HEK293 (cell line): ENCODE measurements at regions not wholly inside any gene's neighbourhood (a gene's known extent, or its start where the extent isn't known, plus 50 kb on each side); places are given as distances from the start of the nearest gene placed in this dataset.

Experiments used
- CTCF ChIA-PET: fragments of 350-600 bp; formaldehyde crosslinking; extraction: SDS; loops from one replicate; lab custom pipeline; 2021; ENCODE audit warnings: antibody characterized with exemption; lab: Yijun Ruan, JAX
- POLR2A ChIA-PET: fragments of 300-600 bp; formaldehyde crosslinking; extraction: SDS; loops from one replicate; lab custom pipeline; 2020; ENCODE audit warnings: antibody characterized with exemption, inconsistent platforms; lab: Yijun Ruan, JAX
- H3K27ac ChIP-seq: fragments of 200-500 bp; sonication (Bioruptor generic); 2 replicates; pipeline ENCODE4 v1.5.1; 2014; ENCODE audit warnings: low read depth, low read length, control low read depth, inconsistent platforms; ENCODE audit errors: extremely low read depth
- H3K36me3 ChIP-seq, 2 experiments: fragments of 200-500 bp in 1 of 2; sonication (Bioruptor generic) in 1 of 2; 1 replicate in 1 of 2; 2 replicates in 1 of 2; pipeline ENCODE4 v1.5.1; 2014 to 2017; ENCODE audit warnings: inconsistent platforms in 2 of 2, low read length in 2 of 2; ENCODE audit not compliant: control insufficient read depth in 2 of 2, insufficient read depth in 1 of 2
- H3K4me1 ChIP-seq: fragments of 200-500 bp; sonication (Bioruptor generic); 2 replicates; pipeline ENCODE4 v1.5.1; 2014; ENCODE audit warnings: mild to moderate bottlenecking, low read length, inconsistent platforms; ENCODE audit not compliant: control insufficient read depth, insufficient read depth
- H3K4me3 ChIP-seq: 2 replicates; pipeline ENCODE4 v1.5.1; 2011; ENCODE audit warnings: low read depth, mild to moderate bottlenecking, control low read depth, low read length, moderate library complexity
- H3K9me3 ChIP-seq: fragments of 200-500 bp; sonication (Bioruptor generic); 2 replicates; pipeline ENCODE4 v1.5.1; 2014; ENCODE audit warnings: low read depth, low read length, inconsistent platforms; ENCODE audit not compliant: control insufficient read depth, insufficient read depth
- ATF2 ChIP-seq: fragments of 450-650 bp; formaldehyde crosslinking; IDR thresholded peaks from 2 replicates; pipeline ENCODE4 v1.5.1; 2016; ENCODE audit warnings: missing biosample characterization, missing genetic modification characterization, low read depth
- HIC1 ChIP-seq: fragments of 450-650 bp; formaldehyde crosslinking; IDR thresholded peaks from 2 replicates; pipeline ENCODE4 v1.5.1; 2016; ENCODE audit warnings: missing biosample characterization, missing genetic modification characterization
- KLF17 ChIP-seq: fragments of 450-650 bp; formaldehyde crosslinking; IDR thresholded peaks from 2 replicates; pipeline ENCODE4 v1.5.1; 2016; ENCODE audit warnings: missing biosample characterization, missing genetic modification characterization
- KLF7 ChIP-seq: fragments of 450-650 bp; formaldehyde crosslinking; IDR thresholded peaks from 2 replicates; pipeline ENCODE4 v1.5.1; 2016; ENCODE audit warnings: missing biosample characterization, missing genetic modification characterization, borderline replicate concordance
- OVOL3 ChIP-seq: fragments of 450-650 bp; formaldehyde crosslinking; IDR thresholded peaks from 2 replicates; pipeline ENCODE4 v1.5.1; 2016; ENCODE audit warnings: missing biosample characterization, missing genetic modification characterization
- ZNF202 ChIP-seq: fragments of 450-650 bp; formaldehyde crosslinking; IDR thresholded peaks from 2 replicates; pipeline ENCODE4 v1.5.1; 2016; ENCODE audit warnings: missing biosample characterization, missing genetic modification characterization, borderline replicate concordance
- ZNF214 ChIP-seq: fragments of 450-650 bp; formaldehyde crosslinking; IDR thresholded peaks from 2 replicates; pipeline ENCODE4 v1.5.1; 2017; ENCODE audit warnings: missing biosample characterization, mild to moderate bottlenecking, missing genetic modification characterization, borderline replicate concordance
- ZNF239 ChIP-seq: fragments of 450-650 bp; formaldehyde crosslinking; IDR thresholded peaks from 2 replicates; pipeline ENCODE4 v1.5.1; 2016; ENCODE audit warnings: missing biosample characterization, missing genetic modification characterization
- ZNF473 ChIP-seq: fragments of 450-650 bp; formaldehyde crosslinking; IDR thresholded peaks from 2 replicates; pipeline ENCODE4 v1.5.1; 2017; ENCODE audit warnings: missing biosample characterization, missing genetic modification characterization
- ZNF514 ChIP-seq: fragments of 450-650 bp; formaldehyde crosslinking; IDR thresholded peaks from 2 replicates; pipeline ENCODE4 v1.5.1; 2016; ENCODE audit warnings: missing biosample characterization, missing genetic modification characterization
- ZNF555 ChIP-seq: fragments of 450-650 bp; formaldehyde crosslinking; conservative IDR thresholded peaks from 2 replicates; pipeline ENCODE4 v1.5.1; 2017; ENCODE audit warnings: missing biosample characterization, mild to moderate bottlenecking, missing genetic modification characterization, inconsistent platforms
- ZNF560 ChIP-seq: fragments of 450-650 bp; formaldehyde crosslinking; IDR thresholded peaks from 2 replicates; pipeline ENCODE4 v1.5.1; 2017; ENCODE audit warnings: missing biosample characterization, missing genetic modification characterization, borderline replicate concordance
- ZNF585B ChIP-seq: fragments of 450-650 bp; formaldehyde crosslinking; IDR thresholded peaks from 2 replicates; pipeline ENCODE4 v1.5.1; 2016; ENCODE audit warnings: missing biosample characterization, missing genetic modification characterization
- ZNF624 ChIP-seq: fragments of 450-650 bp; formaldehyde crosslinking; IDR thresholded peaks from 2 replicates; pipeline ENCODE4 v1.5.1; 2017; ENCODE audit warnings: missing biosample characterization, missing genetic modification characterization
- ZNF692 ChIP-seq: fragments of 450-650 bp; formaldehyde crosslinking; IDR thresholded peaks from 2 replicates; pipeline ENCODE4 v1.5.1; 2016; ENCODE audit warnings: missing biosample characterization, missing genetic modification characterization
- ZNF704 ChIP-seq: fragments of 450-650 bp; formaldehyde crosslinking; IDR thresholded peaks from 2 replicates; pipeline ENCODE4 v1.5.1; 2016; ENCODE audit warnings: missing biosample characterization, missing genetic modification characterization
- ZNF707 ChIP-seq: fragments of 450-650 bp; formaldehyde crosslinking; IDR thresholded peaks from 2 replicates; pipeline ENCODE4 v1.5.1; 2016; ENCODE audit warnings: missing biosample characterization, missing genetic modification characterization

- TF ChIP-seq ZNF555 (tag by site-specific recombination): no peak
- TF ChIP-seq ZNF514 (tag by site-specific recombination): no peak
- TF ChIP-seq ZNF560 (tag by site-specific recombination): no peak
- no peak for TF ChIP-seq ZNF624 (tag by site-specific recombination)
- TF ChIP-seq ZNF707 (tag by site-specific recombination): no peak
- peak; percentile 72 for TF ChIP-seq HIC1 (tag by site-specific recombination)
- no peak for TF ChIP-seq KLF17 (tag by site-specific recombination)
- TF ChIP-seq ZNF692 (tag by site-specific recombination): no peak
- no peak for TF ChIP-seq ZNF585B (tag by site-specific recombination)
- no peak for TF ChIP-seq ZNF239 (tag by site-specific recombination)
- no peak for TF ChIP-seq ATF2
- no peak for TF ChIP-seq ZNF473 (tag by site-specific recombination)
- TF ChIP-seq ZNF704 (tag by site-specific recombination): no peak
These were observed 116.2 kb upstream of the FNDC3A start (continued) for GRCh38 chr13:48859272-48860105.

GRCh38 chr13:48860364-48860763 lies 115.3 kb upstream of the FNDC3A start:
- Histone ChIP-seq H3K9me3 (no peaks in the 10 kb centered on the region), H3K4me3 (no peak overlapping the region), H3K4me1 (peaks cover 7% of the 10 kb centered on the region), H3K36me3 (no peaks in the 10 kb centered on the region), H3K27ac (no peak overlapping the region)
- CTCF ChIA-PET: no interaction called here
- POLR2A ChIA-PET: no interaction called here
- TF ChIP-seq OVOL3 (tag by site-specific recombination): no peak
- TF ChIP-seq ZNF202 (tag by site-specific recombination): no peak
- no peak for TF ChIP-seq ZNF214 (tag by site-specific recombination)
- TF ChIP-seq KLF7 (tag by site-specific recombination): no peak
